Colon (tissue), 2 donors: ENCODE measurements at regions not wholly inside any gene's neighbourhood (a gene's known extent, or its start where the extent isn't known, plus 50 kb on each side); places are given as distances from the start of the nearest gene placed in this dataset.
"Not testable (repeated sequence)": the region's sequence is repeated elsewhere in the genome, so short reads cannot be mapped to it uniquely, and the experiment has no call there.

ENCODE experiments used
- FAIRE-seq: peaks from 2 replicates; lab custom pipeline; 2012; peaks lifted over from hg19 to GRCh38; lab: Jason Lieb, UNC
- donor health status: control.
- donor health status: control.

DNA sequence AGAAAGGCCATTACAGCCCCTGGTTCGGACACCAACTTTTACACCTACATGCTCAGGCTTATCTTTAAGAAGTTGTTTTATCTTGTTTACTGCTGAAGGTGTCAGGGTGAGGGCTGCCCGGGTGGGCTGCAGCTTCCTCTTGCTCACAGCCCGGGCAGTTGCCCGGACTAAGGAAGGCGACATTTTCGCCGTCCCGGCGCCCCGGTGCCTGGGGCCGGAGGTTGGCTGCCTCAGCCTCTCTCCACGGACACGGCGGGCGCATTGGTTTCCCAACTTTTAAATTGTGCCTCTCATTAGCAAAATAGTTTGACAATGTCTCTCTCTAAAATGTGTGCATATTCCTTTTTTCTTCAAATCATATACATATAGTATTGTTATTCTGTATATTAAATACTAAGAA lies 198.5 kb downstream of the LRRC70 start:
- not testable (repeated sequence) for FAIRE-seq

DNA sequence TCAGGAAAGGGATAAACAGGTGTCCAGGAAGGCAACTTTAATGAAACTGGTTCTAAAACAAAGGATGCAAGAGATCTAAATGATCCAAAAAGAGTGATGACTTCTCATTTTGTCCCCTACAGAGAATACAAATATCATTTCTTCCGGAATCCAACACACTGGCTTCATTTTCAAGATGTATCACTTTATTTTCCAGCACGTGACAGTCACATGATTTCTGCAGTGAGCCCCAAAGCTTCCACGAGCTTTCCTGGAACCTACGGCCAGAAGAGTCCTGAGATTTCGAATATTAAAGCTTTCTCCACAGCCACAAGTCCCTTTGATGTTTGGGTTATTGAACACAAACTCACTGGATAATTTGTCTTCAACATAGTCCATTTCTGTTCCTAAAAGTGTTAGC lies 198.0 kb downstream of the LRRC70 start:
- FAIRE-seq = not testable (repeated sequence)

DNA sequence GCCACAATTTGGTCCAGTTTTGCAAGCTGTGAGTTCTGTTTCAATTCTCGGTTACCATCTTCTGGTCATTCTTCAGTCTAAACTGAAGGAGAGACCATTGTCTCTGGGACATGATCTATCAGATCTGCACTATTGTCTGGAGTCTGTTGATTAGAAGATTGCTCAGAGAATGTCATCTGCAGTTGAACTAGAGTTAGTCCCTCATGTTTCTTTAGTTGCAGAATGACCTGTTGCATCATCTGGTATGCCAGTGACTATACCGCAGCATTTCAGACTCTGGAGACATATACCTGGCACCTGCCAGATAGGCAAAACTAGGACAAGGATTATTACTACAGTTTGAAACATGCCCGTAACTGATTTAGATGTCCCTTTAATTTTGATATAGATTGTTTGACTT lies 194.8 kb downstream of the LRRC70 start:
- no peak for FAIRE-seq

DNA sequence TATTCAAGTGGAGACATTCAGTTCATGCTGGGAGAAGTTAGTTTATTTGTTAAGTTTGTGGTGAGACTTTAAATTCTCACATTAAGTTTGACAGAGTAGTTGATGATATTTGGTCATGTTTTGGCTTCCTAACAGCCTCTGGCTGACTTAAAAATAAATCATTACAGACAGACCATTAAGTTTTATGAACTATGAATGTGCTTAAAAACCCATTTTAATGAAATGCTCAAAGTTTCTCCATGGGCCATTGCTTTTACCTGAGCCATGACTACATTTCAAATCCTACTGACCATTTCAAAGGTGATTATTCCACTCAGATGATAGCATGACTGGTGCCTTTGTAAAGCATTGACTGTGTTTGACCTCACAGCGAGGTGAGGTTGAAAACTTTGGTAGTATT lies 192.7 kb downstream of the LRRC70 start:
- no peak for FAIRE-seq

DNA sequence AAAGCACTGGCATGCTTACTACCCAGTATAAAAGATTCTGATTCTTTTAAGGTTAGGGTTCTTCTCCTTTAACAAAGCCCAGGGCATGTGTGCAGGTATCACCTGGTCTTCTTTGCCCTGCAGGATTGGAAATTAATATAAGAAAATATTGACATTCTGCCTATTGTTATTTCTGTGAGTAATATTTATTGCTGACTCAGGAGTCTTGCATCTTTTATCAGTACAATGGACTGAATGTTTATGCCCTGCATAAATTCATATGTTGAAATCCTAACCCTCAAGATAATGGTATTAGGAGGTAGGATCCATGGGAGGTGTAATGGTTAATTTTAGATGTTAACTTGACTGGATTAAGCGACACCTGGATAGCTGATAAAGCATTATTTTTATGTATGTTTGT lies 189.0 kb downstream of the LRRC70 start:
- no peak for FAIRE-seq

DNA sequence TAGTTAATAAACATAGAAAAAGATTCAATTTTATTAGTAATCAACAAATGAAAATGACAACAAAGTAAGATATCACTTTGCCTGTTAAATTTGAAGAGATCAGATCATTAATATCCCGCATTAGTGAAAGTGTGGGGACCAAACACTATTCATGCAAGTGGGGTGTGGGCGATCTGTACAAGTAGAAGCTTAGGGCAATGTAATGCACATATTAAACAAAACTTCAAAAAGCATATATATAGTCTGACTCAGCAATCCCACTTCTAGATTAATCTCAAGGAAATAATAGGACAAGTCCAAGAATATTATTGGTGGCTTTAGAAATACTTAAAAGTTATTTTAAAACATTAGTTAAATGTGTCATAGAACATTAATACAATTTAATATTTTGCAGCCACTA lies 188.5 kb downstream of the LRRC70 start:
- FAIRE-seq = no peak

DNA sequence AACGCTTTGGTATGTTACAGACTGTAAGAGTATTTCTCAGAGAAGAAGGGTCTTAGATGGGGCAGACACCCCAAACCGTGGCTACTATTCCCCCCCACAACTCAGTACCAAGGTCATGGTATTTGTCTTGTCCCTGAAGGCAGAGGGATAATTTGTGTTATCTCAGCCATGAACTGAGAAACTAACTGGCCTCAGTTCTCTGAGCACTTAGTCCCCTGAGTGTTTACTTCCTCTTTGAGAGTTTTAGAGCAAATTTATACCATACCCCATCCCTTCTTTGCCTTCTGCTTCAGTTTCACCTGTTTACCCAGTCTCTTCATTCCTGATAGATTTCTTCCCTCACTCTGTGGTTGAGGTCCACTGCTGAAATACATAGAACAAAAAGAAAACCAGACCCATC lies 183.9 kb downstream of the LRRC70 start:
- no peak for FAIRE-seq

DNA sequence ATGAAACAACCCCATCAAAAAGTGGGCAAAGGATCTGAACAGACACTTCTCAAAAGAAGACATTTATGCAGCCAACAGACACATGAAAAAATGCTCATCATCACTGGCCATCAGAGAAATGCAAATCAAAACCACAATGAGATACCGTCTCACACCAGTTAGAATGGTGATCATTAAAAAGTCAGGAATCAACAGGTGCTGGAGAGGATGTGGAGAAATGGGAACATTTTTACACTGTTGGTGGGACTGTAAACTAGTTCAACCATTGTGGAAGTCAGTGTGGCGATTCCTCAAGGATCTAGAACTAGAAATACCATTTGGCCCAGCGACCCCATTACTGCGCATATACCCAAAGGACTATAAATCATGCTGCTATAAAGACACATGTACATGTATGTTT lies 179.1 kb downstream of the LRRC70 start:
- FAIRE-seq = not testable (repeated sequence)

DNA sequence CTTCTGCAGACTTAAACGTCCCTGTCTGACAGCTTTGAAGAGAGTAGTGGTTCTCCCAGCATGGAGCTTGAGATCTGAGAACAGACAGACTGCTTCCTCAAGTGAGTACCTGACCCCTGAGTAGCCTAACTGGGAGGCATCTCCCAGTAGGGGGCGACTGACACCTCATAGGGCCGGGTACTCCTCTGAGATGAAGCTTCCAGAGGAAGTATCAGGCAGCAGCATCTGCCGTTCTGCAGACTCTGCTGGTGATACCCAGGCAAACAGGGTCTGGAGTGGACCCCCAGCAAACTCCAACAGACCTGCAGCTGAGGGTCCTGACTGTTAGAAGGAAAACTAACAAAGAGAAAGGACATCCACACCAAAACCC lies 174.4 kb downstream of the LRRC70 start:
- not testable (repeated sequence) for FAIRE-seq

DNA sequence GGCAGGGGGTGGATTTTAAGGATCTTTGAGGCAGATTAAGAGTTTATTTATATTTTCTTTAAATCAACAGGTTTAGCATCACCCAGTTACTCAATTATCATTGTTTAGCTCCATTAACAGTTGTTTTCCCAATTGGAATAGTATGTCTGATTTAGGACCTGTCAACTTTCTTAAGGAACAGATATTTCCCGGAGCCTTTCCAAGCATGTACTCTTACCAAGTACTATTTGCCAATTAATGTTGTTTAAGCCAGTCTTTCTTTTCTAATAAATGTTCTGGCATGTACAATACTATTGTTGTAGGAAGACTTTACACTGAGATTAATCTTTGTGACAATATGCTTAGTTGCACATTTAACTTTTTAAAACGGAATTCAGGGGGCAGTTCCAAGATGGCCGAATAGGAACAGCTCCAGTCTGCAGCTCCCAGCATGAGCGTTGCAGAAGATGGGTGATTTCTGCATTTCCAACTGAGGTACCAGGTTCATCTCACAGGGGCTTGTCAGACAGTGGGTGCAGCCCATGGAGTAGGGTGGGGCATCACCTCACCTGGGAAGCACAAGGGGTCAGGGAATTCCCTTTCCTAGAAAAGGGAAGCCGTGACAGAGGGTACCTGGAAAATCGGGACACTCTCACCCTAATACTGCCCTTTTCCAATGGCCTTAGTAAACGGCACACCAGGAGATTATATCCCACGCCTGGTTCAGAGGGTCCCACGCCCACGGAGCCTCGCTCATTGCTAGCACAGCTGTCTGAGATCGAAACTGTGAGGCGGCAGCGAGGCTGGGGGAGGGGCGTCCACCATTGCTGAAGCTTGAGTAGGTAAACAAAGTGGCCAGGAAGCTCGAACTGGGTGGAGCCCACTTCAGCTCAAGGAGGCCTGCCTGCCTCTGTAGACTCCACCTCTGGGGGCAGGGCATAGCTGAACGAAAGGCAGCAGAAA lies 173.7 kb downstream of the LRRC70 start:
- FAIRE-seq = not testable (repeated sequence)

DNA sequence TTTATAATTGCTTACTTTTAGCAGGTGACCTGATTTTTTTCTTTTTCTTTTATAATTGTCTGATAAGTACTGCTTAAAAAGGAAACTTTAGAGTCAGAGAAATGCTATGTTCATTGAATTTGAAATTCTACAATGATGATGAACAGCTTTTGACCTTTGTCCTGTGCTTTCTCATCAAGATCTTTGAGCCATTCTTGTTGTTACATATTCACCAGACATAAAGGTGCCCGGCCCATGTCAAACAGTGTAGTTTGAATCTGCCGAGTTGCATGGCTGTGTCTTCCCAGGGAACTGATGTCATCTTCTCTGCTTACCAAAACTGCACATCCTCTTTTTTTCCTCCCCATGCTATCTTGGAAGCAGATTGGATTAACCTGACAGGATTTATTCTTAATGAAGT lies 163.6 kb downstream of the LRRC70 start:
- no peak for FAIRE-seq

DNA sequence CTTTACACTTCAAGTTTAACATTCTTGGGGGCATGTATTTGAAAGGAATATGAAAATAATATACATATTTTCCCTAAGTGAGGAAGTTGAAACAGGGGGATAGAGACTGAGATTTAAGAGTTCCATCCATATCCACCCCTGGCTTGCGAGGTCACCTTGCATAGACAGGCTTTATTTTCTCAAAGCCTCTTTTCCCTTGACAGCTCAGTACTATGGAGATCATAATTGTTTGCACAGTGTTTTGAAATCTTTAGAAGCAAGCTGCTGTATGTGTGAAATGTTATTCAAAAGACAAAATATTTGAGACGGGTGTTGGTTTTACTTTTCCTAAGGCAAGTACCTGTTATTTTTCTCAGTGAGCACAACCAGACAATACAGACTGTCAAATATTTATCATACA lies 163.1 kb downstream of the LRRC70 start:
- no peak for FAIRE-seq

DNA sequence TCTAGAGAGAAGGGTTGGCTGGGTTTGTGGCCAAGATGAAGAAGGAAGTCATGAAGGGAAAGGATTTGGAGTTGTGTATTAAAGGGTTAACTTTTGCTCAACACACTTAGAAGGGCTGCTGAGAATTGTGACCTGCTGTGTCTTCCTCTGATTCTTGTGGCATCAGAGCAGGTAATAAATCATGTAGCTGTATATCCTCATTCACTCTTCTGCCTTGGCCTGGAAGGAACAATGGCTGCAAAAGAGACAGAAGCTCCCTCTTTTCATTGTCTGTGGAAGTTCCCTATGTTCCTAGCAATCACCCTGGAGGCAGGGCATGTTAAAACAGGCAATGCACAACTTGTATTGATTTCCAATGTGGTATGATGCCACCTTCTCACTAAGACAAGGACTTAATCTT lies 159.1 kb downstream of the LRRC70 start:
- FAIRE-seq = no peak

DNA sequence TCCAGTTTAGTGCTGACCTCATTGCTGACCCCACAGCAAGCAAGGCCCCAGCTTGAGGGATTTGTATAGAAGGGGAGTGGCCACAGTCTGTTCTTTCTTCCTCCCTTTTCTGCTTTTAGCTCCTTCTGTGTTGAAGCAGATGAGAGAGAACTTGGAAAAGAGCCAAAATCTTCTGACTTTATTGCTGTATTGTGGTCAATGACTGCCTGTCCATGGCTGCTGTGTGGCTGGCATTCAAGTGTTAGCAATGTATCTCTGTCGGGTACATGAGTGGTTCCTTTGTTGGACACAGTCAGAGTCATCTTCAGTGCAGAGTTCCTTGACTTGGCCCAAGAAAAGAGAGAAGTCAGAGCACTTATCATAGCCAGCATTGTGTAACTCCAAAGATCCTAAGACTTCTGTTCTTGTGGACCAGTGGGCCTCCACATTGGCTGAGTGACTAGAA lies 154.1 kb downstream of the LRRC70 start:
- no peak for FAIRE-seq

DNA sequence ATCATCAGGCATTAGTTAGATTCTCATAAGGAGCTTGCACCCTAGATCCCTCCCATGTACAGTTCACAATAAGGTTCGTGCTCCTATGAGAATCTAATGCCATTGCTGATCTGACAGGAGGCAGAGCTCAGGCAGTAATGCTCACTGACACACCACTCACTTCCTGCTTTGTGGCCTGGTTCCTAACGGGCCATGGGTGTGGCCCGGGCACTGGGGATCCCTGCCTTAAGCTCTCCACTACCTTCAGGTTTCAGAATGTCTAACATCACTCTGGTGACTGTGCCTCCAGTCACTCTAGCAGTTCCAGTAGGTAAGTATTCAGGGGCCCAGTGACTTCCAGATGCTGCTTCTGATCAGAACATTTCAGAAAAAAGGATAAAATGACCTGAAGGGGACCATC lies 152.4 kb downstream of the LRRC70 start:
- no peak for FAIRE-seq

DNA sequence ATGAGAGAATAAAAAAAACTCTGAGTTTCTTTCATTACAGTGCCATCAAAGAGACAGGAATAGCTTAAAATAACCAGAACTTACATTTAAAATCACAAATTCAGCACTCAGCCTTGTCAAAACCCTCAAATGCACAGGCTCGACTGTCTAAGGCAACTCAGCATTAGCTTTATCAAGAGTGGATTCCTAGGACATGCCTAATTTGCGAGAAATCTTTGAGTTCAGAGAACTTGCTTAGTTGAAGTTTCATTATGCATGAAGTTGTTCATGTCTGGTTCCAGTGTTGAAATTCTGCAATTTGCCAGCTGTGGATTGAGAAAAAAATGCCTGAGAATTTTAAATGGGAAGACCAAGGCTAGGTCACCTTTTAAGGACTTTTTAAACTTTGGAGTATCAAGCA lies 151.1 kb downstream of the LRRC70 start:
- FAIRE-seq = no peak

DNA sequence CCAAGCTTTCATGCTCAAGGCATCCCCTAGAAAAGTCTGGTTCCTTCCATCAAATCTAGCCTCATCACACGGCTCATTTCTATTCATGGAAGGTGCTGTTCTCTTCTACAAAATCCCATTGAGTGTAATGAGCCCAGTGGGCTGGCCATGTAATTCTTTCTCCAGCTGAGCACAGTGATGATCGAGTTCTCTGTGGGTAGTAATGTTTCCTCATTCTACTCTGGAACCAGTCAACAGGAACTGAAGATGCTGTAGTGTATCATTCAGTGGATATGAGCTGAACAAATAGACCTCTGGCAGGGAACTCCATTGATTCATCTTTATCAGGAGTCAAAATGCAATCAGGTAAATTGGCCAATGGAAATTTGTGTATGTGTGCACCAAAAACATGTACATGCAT lies 149.2 kb downstream of the LRRC70 start:
- FAIRE-seq = no peak

DNA sequence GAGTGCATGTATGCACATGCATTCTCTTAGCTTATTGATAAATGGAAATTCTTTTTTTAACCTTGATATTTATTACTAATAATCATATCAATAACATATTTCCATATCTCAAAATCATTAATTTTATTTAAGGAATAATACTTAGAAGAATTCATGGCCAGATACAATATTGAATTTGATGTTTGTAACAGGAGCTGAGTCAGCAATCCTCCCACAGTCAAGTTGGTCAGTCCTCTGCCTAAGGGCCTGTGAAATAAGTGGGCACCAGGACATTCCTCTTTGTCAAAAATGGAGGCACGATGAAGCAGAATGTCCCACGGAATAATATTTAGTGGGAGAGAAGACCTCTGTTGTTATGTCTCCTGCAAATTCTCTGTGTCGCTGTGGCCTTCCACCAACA lies 148.6 kb downstream of the LRRC70 start:
- FAIRE-seq = no peak

DNA sequence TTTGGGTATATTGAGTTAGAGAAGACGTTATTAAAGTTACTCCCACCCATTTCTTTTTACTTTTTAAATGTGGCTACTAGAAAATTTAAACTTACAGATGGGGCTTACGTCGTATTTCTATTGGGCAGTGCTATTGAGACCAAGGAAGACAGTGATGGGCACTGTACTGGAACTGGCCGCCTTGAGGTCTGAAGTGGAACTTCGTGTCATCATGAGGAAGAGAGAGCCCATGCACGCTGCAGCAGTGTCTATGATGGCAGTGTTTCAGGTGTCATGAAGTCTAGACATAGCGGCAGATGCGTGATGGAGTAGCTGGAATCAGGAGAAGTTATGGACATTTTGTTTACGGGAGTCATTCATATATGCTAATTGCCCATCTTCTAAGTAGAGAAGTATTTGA lies 143.7 kb downstream of the LRRC70 start:
- no peak for FAIRE-seq

DNA sequence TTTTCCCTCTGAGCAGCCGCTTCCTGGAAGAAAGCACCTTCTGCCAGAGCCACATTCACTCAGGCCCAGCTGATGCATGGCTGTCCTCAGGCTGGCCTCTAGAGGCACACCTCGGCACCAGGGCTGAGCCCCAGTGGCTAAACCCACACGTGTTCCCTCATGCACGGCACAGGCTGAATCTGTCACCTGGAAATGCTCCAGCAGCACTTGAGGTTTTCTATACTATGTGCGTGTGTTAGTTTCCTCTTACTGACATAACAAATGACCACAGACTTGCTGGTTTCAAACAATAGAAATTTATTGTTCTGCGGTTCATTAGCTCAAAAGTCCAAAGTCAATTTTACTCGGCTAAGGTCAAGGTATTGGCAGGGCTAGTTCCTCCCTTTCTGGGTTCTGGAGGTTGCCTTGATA lies 141.4 kb downstream of the LRRC70 start:
- FAIRE-seq = no peak

DNA sequence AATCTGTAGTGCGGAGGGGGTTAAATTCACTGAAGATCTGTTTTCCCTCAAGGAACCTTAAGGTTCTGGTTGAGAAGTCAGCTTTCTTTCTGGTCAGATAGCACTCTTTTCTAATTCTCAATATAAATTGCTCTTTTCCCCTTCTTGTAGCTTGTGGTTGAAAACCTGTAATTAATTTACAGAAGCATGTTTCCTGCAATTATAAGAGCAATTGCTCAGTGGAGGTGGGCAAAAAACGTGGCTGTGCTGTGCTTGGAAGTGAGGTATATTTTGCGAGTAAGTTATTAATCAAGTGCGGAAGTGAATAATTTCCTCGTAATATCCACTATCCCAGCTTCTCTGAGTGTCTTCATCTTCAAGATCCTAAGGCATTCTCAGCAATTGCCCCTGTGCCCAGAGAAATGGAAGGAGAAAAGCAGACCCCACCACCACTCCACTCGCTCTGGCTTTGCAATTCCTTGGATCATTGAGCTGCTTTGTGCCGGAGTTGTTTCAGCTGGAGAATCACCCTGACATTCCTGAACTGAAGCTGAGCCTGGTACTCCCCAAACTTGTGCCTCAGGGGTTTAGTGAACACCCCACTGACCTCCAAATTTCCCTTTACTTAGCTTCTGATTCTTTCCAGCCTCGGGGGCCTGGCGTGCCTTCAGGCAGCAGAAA lies 140.6 kb downstream of the LRRC70 start:
- no peak for FAIRE-seq

DNA sequence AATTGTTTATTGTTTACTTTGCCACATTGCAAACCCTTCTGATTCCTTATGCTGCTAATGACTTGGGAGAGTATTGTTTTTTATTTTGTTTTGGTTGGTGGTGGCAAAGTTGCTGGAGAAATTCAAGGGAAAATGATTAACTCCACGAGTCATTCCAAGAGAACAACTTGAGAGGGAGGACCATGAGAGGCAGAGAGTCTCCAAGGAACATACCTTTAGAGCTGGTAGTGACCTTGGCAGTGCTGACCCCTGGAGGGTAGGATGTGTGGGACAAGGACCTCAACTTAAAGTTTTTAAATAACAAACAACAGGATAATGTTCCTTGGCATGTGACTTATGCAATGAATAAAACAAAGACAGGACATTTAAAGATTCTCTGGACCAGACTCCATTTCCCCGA lies 139.7 kb downstream of the LRRC70 start:
- FAIRE-seq = no peak

DNA sequence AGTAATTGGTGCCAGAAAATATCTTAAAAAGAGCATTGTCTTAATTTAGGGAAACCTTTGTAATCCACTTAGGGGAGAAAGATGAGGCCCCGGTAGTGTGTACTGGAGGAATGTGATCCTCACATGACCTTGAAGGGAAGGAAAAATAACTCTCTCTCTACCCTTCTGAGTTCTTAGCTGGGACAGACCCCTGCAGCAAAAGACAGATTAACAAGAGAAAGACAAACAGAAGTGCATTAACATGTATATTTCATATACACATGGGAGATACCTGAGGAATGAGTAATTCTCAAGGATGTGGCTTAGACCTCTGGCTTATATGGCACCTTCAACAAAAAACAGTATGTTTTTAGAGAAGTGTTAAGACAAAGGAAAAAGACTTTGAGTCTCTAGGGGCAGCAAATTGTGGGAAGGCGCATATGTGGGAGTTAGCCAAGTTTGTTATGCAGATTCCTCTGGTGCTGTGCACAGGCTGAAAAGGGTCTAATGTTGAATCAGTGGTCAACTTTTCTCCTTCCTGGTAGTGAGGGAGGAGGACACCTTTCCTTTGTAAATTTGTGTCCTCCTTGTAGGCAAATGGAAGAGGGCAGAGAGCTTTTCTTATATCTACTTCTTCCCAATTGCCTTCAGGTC lies 138.8 kb downstream of the LRRC70 start:
- FAIRE-seq = no peak
